ENCODE measurements at regions not wholly inside any gene's neighbourhood (a gene's known extent, or its start where the extent isn't known, plus 50 kb on each side); places are given as distances from the start of the nearest gene placed in this dataset.
"Not testable (repeated sequence)": the region's sequence is repeated elsewhere in the genome, so short reads cannot be mapped to it uniquely, and the experiment has no call there.

DNA sequence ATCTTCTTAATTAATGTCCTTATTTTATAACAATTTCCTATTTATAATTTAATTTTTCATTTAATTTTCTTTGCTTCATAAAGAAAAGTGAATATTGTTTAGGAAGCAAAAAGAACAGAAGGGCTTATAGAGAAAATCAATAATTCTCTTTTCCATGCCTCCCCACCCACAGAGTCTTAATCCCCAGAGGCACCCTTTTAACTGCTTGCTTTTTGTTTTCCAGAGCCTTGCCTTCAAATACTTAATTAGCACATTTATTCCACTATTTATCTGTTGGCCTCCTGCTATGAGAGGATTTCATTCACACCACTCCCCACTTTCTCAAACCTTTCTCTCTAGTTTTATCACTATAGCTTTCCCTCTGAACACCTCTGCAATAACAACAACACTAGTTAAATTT, 373.6 kb downstream of the MBD2 start:
- DNase-seq (ENCODE audit: extremely low read depth, insufficient read length) = no peak
- TF ChIP-seq, protein P1, sequence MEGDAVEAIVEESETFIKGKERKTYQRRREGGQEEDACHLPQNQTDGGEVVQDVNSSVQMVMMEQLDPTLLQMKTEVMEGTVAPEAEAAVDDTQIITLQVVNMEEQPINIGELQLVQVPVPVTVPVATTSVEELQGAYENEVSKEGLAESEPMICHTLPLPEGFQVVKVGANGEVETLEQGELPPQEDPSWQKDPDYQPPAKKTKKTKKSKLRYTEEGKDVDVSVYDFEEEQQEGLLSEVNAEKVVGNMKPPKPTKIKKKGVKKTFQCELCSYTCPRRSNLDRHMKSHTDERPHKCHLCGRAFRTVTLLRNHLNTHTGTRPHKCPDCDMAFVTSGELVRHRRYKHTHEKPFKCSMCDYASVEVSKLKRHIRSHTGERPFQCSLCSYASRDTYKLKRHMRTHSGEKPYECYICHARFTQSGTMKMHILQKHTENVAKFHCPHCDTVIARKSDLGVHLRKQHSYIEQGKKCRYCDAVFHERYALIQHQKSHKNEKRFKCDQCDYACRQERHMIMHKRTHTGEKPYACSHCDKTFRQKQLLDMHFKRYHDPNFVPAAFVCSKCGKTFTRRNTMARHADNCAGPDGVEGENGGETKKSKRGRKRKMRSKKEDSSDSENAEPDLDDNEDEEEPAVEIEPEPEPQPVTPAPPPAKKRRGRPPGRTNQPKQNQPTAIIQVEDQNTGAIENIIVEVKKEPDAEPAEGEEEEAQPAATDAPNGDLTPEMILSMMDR (IDR thresholded peaks at IDR 0.05; ENCODE audit: insufficient read depth, low read length, poor library complexity, severe bottlenecking) = no peak

DNA sequence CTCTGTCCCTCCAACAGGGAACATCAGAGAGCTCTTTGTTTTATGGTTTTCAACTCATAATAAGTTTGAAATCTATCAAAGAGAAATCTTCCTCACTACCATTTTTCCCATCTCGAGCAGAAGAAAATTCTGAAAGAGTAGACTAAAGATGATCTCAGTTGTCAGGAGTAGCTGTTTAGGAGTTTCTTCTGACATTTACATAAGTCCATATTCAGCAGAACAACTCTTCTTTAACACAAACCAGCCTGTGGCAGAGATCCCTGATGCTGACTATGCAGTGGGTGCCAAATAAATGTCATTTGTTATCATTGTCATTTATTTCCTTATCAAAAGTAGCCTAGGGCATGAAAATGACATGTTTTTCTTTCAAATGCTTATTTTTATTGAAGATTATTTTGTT, 380.7 kb downstream of the MBD2 start:
- no peak for DNase-seq (ENCODE audit: extremely low read depth, insufficient read length)
- Histone ChIP-seq H3K4me3 (replicated peaks; ENCODE audit: low read depth, low read length) (no peak overlapping the region), H3K27me3 (replicated peaks; ENCODE audit: control insufficient read depth, insufficient read depth, low read length) (no peaks in the 10 kb centered on the region), H3K36me3 (ENCODE audit: control insufficient read depth, insufficient read depth, low read length) (no peaks in the 10 kb centered on the region)
- TF ChIP-seq, protein P1 (IDR thresholded peaks at IDR 0.05; ENCODE audit: insufficient read depth, low read length, poor library complexity, severe bottlenecking) = no peak

More for the DNA sequence above, 373.6 kb downstream of the MBD2 start:
- H3K36me3 ChIP-seq (ENCODE audit: control insufficient read depth, insufficient read depth, low read length) = no peaks in the 10 kb centered on the region
- no peak overlapping the region for H3K4me3 ChIP-seq (replicated peaks; ENCODE audit: low read depth, low read length)
- no peaks in the 10 kb centered on the region for H3K27me3 ChIP-seq (replicated peaks; ENCODE audit: control insufficient read depth, insufficient read depth, low read length)

DNA sequence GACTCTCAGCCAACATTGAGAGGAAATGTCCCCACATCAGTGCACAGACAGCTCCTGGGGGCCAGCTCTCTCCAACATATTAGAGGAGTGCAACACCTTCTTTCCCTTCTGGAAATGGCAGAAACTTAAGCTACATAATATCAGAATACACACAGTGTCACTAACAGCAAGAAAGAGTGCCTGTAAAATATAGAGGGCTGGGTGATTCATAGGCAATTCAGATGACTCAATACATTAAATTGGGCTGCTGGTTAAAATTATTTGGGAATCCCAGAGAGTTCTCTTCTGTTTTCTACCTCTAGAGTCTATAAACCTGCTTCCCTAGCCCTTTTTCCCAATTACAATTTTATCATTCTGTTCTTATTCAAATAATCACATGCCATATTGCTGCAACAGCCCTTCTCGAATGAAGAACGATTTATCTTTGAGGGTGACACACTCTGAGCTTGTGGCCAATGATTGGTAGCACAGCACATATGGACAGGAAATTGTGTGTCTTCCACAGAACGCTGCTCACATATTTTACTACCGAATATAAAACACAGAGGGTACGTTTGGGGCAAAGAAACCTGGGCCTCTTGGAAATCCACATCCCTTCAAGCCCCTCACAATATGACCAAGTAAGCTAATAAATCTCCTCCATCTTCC, 381.2 kb downstream of the MBD2 start:
- Histone ChIP-seq H3K36me3 (ENCODE audit: control insufficient read depth, insufficient read depth, low read length) (no peaks in the 10 kb centered on the region), H3K27me3 (replicated peaks; ENCODE audit: control insufficient read depth, insufficient read depth, low read length) (no peaks in the 10 kb centered on the region), H3K4me3 (replicated peaks; ENCODE audit: low read depth, low read length) (no peak overlapping the region)
- TF ChIP-seq, protein P1 (IDR thresholded peaks at IDR 0.05; ENCODE audit: insufficient read depth, low read length, poor library complexity, severe bottlenecking) = no peak
- no peak for DNase-seq (ENCODE audit: extremely low read depth, insufficient read length)

DNA sequence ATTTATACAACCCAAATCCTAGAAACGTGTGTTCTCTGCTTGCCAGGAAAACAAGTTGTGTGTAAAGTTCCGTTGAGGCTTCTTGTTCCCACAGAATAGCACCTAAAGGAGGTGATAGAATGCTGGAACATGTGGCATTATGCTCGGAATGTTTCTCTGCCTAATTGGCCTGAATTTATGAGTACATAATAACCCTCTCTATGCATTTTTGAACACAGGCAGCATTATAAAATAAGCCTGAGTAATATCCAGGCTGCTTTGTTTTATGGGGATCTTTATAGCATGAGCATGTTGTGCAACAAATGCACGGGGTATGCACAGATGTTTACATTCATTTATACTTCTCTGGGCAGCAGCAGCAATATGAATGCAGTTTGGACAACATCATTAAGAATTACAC, 385.7 kb downstream of the MBD2 start:
- no peaks in the 10 kb centered on the region for H3K27me3 ChIP-seq (replicated peaks; ENCODE audit: control insufficient read depth, insufficient read depth, low read length)
- DNase-seq (ENCODE audit: extremely low read depth, insufficient read length) = no peak
- TF ChIP-seq, protein P1 (IDR thresholded peaks at IDR 0.05; ENCODE audit: insufficient read depth, low read length, poor library complexity, severe bottlenecking) = no peak
- no peak overlapping the region for H3K4me3 ChIP-seq (replicated peaks; ENCODE audit: low read depth, low read length)
- no peaks in the 10 kb centered on the region for H3K36me3 ChIP-seq (ENCODE audit: control insufficient read depth, insufficient read depth, low read length)

DNA sequence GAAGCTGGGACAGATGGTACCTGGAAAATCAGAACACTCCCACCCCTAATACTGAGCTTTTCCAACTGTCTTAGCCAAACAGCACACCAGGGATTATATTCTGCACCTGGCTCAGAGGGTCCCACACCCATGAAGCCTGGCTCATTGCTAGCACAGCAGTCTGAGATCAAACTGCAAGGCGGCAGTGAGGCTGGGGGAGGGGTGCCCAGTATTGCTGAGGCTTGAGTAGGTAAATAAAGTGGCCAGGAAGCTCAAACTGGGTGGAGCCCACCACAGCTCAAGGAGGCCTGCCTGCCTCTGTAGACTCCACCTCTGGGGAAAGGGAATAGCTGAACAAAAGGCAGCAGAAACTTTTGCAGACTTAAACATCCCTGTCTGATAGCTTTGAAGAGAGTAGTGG, 403.3 kb downstream of the MBD2 start:
- H3K27me3 ChIP-seq (replicated peaks; ENCODE audit: control insufficient read depth, insufficient read depth, low read length); H3K4me3 ChIP-seq (replicated peaks; ENCODE audit: low read depth, low read length); DNase-seq (ENCODE audit: extremely low read depth, insufficient read length); H3K36me3 ChIP-seq (ENCODE audit: control insufficient read depth, insufficient read depth, low read length): not testable (repeated sequence)

DNA sequence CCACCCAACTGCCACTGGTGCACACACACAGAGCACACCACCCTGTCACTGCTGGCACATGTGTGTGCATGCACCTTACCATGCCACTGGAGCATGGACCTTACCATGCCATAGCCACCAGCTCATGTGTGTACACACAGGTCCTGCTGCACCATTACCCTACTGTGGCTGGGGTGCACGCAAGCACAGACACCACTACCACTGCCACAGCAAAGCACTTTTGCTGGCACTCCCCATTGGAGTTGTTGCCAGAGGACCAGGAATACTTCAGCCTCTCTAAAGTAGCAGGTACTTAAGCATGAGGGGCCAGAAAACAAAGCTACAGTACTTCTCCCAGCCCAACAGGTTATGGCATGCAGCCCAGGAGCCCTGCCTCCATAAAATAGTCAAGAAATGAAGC, 404.8 kb downstream of the MBD2 start:
- Histone ChIP-seq H3K27me3 (replicated peaks; ENCODE audit: control insufficient read depth, insufficient read depth, low read length) (no peaks in the 10 kb centered on the region), H3K36me3 (ENCODE audit: control insufficient read depth, insufficient read depth, low read length) (no peaks in the 10 kb centered on the region), H3K4me3 (replicated peaks; ENCODE audit: low read depth, low read length) (no peak overlapping the region)
- TF ChIP-seq, protein P1 (IDR thresholded peaks at IDR 0.05; ENCODE audit: insufficient read depth, low read length, poor library complexity, severe bottlenecking) = no peak
- no peak for DNase-seq (ENCODE audit: extremely low read depth, insufficient read length)
